Gastroesophageal sphincter (tissue), 4 donors: ENCODE measurements at regions not wholly inside any gene's neighbourhood (a gene's known extent, or its start where the extent isn't known, plus 50 kb on each side); places are given as distances from the start of the nearest gene placed in this dataset.

ENCODE experiments used
- ATAC-seq: fragments of 150-250 bp; one replicate; pipeline ENCODE4 v1.9.1; 2016; ENCODE audit warnings: mild to moderate bottlenecking, moderate library complexity
- H3K27ac ChIP-seq, 4 donors: fragments of 200-600 bp; sonication (generic) in 3 of 4; 1 replicate in 3 of 4; 2 replicates in 1 of 4; pipeline ENCODE4 v1.5.1; 2016 to 2019
- H3K27me3 ChIP-seq: fragments of 200-600 bp; sonication (generic); one replicate; pipeline ENCODE4 v1.5.1; 2019
- H3K36me3 ChIP-seq, 2 donors: fragments of 200-600 bp; sonication (generic); one replicate each; pipeline ENCODE4 v1.5.1; 2019; ENCODE audit warnings: control low read depth in 1 of 2
- H3K4me1 ChIP-seq, 3 donors: fragments of 200-600 bp; sonication (generic); 1 replicate in 2 of 3; 2 replicates in 1 of 3; pipeline ENCODE4 v1.5.1; 2016 to 2019; ENCODE audit warnings: control low read depth in 2 of 3
- H3K4me3 ChIP-seq, 2 donors: fragments of 200-600 bp; sonication (generic); one replicate each; pipeline ENCODE4 v1.5.1; 2019; ENCODE audit warnings: mild to moderate bottlenecking in 1 of 2, moderate library complexity in 1 of 2
- H3K9me3 ChIP-seq, 3 donors: fragments of 200-600 bp; sonication (generic); one replicate each; pipeline ENCODE4 v1.5.1; 2017 to 2019; ENCODE audit warnings: control low read depth in 2 of 3
- EP300 ChIP-seq: sonication (generic); formaldehyde crosslinking; IDR thresholded peaks from one replicate; pipeline ENCODE4 v1.6.1; 2017; ENCODE audit warnings: antibody characterized with exemption, mild to moderate bottlenecking
- POLR2A ChIP-seq, 2 donors: fragments of 450-650 bp; IDR thresholded peaks; one replicate each; pipeline ENCODE4 v1.6.1; 2017; ENCODE audit warnings: antibody characterized with exemption in 2 of 2, mild to moderate bottlenecking in 2 of 2, moderate library complexity in 1 of 2
- POLR2AphosphoS5 ChIP-seq: sonication (generic); formaldehyde crosslinking; IDR thresholded peaks from one replicate; pipeline ENCODE4 v1.6.1; 2017; ENCODE audit warnings: antibody characterized with exemption
- WGBS, 2 donors: methylation state at CpG; one replicate each; pipeline ENCODE4 v1.1.5; 2018; ENCODE audit warnings: low coverage in 1 of 2; 5-methylcytosine and 5-hydroxymethylcytosine counted together
- TF ChIP-seq, protein P1 (sequence below), 4 experiments: fragments of 200-600 bp in 2 of 4; fragments of 450-650 bp in 2 of 4; sonication (generic) in 1 of 4; IDR thresholded peaks; one replicate each; pipeline ENCODE4 v1.5.1; 2017 to 2019; ENCODE audit warnings: antibody characterized with exemption in 4 of 4, mild to moderate bottlenecking in 2 of 4, moderate library complexity in 2 of 4

DNA sequence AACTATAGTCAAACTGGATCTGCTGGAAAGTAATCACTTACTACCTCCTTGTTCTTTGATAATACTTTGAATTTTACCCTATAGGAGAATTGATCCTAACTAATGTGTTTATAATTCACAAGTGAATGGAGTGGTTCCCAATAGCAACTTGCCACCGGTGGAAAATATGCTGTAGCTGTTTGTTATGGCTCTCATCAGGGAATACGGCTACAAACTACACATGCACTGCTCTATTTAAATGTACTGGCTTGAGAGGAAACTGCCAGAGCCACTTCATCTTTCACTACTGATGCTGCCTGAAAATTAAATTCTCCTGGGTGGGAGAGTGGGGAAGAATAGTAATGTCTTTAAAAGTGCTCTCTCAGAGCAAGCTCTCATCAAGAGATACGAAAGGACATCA is 448.5 kb upstream of the GRAMD2B start:
- Histone ChIP-seq H3K27me3 (no peaks in the 10 kb centered on the region), H3K4me3 (no peak overlapping the region), H3K9me3 (no peaks in the 10 kb centered on the region), H3K27ac (no peak overlapping the region), H3K36me3 (no peaks in the 10 kb centered on the region), H3K4me1 (no peaks in the 10 kb centered on the region)
- TF ChIP-seq, protein P1, sequence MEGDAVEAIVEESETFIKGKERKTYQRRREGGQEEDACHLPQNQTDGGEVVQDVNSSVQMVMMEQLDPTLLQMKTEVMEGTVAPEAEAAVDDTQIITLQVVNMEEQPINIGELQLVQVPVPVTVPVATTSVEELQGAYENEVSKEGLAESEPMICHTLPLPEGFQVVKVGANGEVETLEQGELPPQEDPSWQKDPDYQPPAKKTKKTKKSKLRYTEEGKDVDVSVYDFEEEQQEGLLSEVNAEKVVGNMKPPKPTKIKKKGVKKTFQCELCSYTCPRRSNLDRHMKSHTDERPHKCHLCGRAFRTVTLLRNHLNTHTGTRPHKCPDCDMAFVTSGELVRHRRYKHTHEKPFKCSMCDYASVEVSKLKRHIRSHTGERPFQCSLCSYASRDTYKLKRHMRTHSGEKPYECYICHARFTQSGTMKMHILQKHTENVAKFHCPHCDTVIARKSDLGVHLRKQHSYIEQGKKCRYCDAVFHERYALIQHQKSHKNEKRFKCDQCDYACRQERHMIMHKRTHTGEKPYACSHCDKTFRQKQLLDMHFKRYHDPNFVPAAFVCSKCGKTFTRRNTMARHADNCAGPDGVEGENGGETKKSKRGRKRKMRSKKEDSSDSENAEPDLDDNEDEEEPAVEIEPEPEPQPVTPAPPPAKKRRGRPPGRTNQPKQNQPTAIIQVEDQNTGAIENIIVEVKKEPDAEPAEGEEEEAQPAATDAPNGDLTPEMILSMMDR (IDR thresholded peaks at IDR 0.05) = no peak
- TF ChIP-seq POLR2A (IDR thresholded peaks at IDR 0.05) (no peak), EP300 (no peak), POLR2AphosphoS5 (no peak)
- ATAC-seq = no peak
- WGBS, 2 donors = 68 to 83% methylated on average over 3 of the region's 3 CpGs

DNA sequence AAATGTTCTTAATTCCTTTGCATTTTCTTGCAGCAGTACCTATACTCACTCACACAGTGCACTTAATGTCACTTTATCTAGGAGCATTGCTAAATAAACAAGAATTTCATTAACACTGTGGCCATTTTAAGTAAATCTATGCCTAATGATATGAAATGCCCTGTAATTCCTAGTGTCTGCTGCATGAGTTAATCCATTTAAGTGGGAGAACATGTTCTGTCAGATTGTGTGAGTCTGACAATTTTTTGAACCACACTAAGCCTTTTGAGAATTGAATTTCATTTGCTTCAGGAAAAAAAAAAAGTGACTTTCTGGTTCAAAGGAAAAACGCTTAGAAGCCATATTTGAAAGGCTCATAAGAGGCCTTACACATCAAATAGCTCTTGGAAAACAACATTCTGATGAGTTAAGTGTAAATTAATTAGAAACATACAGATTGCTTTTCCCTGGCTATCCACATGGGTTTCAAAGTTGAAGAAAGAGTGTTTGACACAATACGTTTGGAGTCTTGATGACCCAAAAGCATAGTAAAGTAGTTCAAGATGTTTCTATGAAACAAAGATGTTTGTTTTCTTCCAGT is 446.7 kb upstream of the GRAMD2B start:
- Histone ChIP-seq H3K27ac (no peak overlapping the region), H3K9me3 (no peaks in the 10 kb centered on the region), H3K4me3 (no peak overlapping the region), H3K36me3 (no peaks in the 10 kb centered on the region), H3K4me1 (no peaks in the 10 kb centered on the region), H3K27me3 (no peaks in the 10 kb centered on the region)
- 83 to 91% methylated on average over 2 of the region's 2 CpGs for WGBS, 2 donors
- TF ChIP-seq, protein P1 (IDR thresholded peaks at IDR 0.05) = no peak
- TF ChIP-seq POLR2A (IDR thresholded peaks at IDR 0.05) (no peak), EP300 (no peak), POLR2AphosphoS5 (no peak)
- no peak for ATAC-seq

DNA sequence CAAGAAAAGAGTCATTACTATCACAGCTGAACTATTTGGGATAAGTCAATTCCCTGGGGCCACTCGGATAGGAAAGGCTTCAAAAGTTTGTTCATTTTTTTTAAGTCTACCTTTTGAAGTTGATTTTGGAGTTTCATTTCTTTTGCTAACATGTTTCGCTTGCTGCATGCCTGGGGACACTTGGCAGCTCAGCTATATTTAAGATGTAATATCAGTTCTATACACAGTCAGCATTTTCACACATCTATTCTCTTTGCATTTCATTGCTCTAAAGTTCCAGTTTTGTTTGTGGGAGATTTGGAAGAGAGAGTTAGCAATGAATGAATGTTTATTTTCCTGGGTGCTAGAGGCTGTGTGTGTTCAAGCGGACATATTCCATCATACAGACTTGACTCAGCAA is 445.2 kb upstream of the GRAMD2B start:
- Histone ChIP-seq H3K9me3 (no peaks in the 10 kb centered on the region), H3K4me1 (no peaks in the 10 kb centered on the region), H3K27me3 (no peaks in the 10 kb centered on the region), H3K27ac (no peak overlapping the region), H3K4me3 (no peak overlapping the region), H3K36me3 (no peaks in the 10 kb centered on the region)
- WGBS, 2 donors = 79 to 100% methylated on average over 1 to 3 of the region's 3 CpGs
- no peak for TF ChIP-seq POLR2A (IDR thresholded peaks at IDR 0.05)
- no peak for TF ChIP-seq EP300
- TF ChIP-seq POLR2AphosphoS5 = no peak
- TF ChIP-seq, protein P1 (IDR thresholded peaks at IDR 0.05) = no peak
- ATAC-seq = no peak

DNA sequence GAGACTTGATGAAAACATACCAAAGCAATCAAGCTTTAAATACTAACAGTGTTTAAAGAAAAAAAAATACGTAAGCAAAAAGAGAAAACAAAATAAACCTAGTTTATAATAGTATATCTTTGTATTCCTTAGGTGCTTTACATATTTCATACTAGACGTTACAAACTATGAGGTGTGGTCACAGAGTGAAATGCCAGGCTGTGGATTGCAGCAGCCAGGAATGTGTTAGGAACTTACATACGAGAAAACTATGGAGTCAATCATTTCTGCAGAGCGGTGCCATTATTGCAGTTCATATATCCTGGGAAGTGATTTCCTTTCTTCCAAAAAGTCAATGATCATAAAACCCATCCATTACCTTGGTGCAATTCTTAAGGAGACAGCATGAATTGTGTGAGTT is 443.6 kb upstream of the GRAMD2B start:
- H3K36me3 ChIP-seq = no peaks in the 10 kb centered on the region
- H3K27ac ChIP-seq = no peak overlapping the region
- H3K9me3 ChIP-seq = no peaks in the 10 kb centered on the region
- H3K4me3 ChIP-seq = no peak overlapping the region
- no peaks in the 10 kb centered on the region for H3K27me3 ChIP-seq
- no peaks in the 10 kb centered on the region for H3K4me1 ChIP-seq
- no peak for TF ChIP-seq POLR2A (IDR thresholded peaks at IDR 0.05)
- TF ChIP-seq, protein P1 (IDR thresholded peaks at IDR 0.05) = no peak
- TF ChIP-seq POLR2AphosphoS5 = no peak
- no peak for TF ChIP-seq EP300
- no peak for ATAC-seq
- WGBS, 2 donors = 54 to 71% methylated on average over 4 of the region's 4 CpGs

DNA sequence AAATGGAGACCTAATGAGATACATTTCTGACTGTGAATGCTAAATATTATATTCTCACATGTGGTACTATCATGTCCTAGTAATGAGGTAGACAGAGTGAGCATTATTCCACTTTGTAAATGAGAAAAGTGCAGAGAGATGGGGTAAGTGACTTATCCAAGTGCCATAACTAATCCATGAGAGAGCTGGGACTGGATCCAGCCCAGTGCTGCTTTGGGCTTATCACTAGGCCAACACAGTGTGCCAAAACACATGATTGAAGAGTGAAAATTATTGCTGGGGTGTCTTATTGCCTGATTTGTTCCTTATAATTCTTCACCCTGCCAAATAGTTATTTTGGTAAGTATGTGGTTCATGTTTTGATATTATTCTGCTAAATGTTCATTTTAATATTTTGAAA is 442.2 kb upstream of the GRAMD2B start:
- no peak for ATAC-seq
- no peaks in the 10 kb centered on the region for H3K4me1 ChIP-seq

More for the DNA sequence above, 442.2 kb upstream of the GRAMD2B start:
- TF ChIP-seq POLR2A (IDR thresholded peaks at IDR 0.05) = no peak
- TF ChIP-seq POLR2AphosphoS5 = no peak
- TF ChIP-seq, protein P1 (IDR thresholded peaks at IDR 0.05) = no peak
- TF ChIP-seq EP300 = no peak
- Histone ChIP-seq H3K36me3 (no peaks in the 10 kb centered on the region), H3K4me3 (no peak overlapping the region), H3K9me3 (no peaks in the 10 kb centered on the region), H3K27me3 (no peaks in the 10 kb centered on the region), H3K27ac (no peak overlapping the region)
